GM23338 (cell line): ENCODE measurements at regions not wholly inside any gene's neighbourhood (a gene's known extent, or its start where the extent isn't known, plus 50 kb on each side); places are given as distances from the start of the nearest gene placed in this dataset.

Experiments
- ATAC-seq: fragments of 200-7000 bp; cut with Tn5 transposase; 3 replicates; pipeline ENCODE4 v1.9.1; 2020
- DNase-seq: peaks from one replicate; pipeline ENCODE4 v3.0.0-alpha.2; 2015; ENCODE audit warnings: low spot score
- H2AFZ ChIP-seq: fragments of 200-600 bp; sonication (generic); 2 replicates; pipeline ENCODE4 v1.8.0; 2016; ENCODE audit warnings: antibody characterized with exemption, mild to moderate bottlenecking, moderate library complexity
- H3F3A ChIP-seq: fragments of 200-600 bp; sonication (generic); replicated peaks from 2 replicates; pipeline ENCODE4 v1.8.0; 2017; ENCODE audit warnings: antibody characterized with exemption, mixed run types, low read depth
- H3K27ac ChIP-seq: fragments of 200-600 bp; sonication (generic); 2 replicates; pipeline ENCODE4 v1.6.1; 2016; ENCODE audit warnings: low read depth
- H3K27me3 ChIP-seq: fragments of 200-600 bp; sonication (generic); 2 replicates; pipeline ENCODE4 v1.8.0; 2016; ENCODE audit warnings: mild to moderate bottlenecking, mixed run types, moderate library complexity; ENCODE audit not compliant: insufficient read depth
- H3K36me3 ChIP-seq: fragments of 200-600 bp; sonication (generic); 2 replicates; pipeline ENCODE4 v1.8.0; 2016; ENCODE audit warnings: mild to moderate bottlenecking; ENCODE audit not compliant: insufficient read depth
- H3K4me1 ChIP-seq: fragments of 200-600 bp; sonication (generic); 2 replicates; pipeline ENCODE4 v1.8.0; 2016; ENCODE audit warnings: mild to moderate bottlenecking, moderate library complexity; ENCODE audit not compliant: insufficient read depth
- H3K4me2 ChIP-seq: fragments of 200-600 bp; sonication (generic); 2 replicates; pipeline ENCODE4 v1.7.1; 2017; ENCODE audit warnings: mixed run types
- H3K4me3 ChIP-seq: fragments of 200-600 bp; sonication (generic); 2 replicates; pipeline ENCODE4 v1.6.1; 2016; ENCODE audit warnings: mixed run types
- H3K79me2 ChIP-seq: fragments of 200-600 bp; sonication (generic); replicated peaks from 2 replicates; pipeline ENCODE4 v1.8.0; 2017; ENCODE audit warnings: mild to moderate bottlenecking; ENCODE audit not compliant: insufficient read depth
- H3K9me2 ChIP-seq: fragments of 200-600 bp; sonication (generic); 2 replicates; pipeline ENCODE4 v1.8.0; 2017; ENCODE audit not compliant: insufficient read depth
- H4K20me1 ChIP-seq: fragments of 200-600 bp; sonication (generic); replicated peaks from 2 replicates; pipeline ENCODE4 v1.8.0; 2017; ENCODE audit warnings: mild to moderate bottlenecking; ENCODE audit not compliant: insufficient read depth
- H3K27ac Mint-ChIP-seq: 2 replicates; pipeline ENCODE4 v1.8.0; 2020; ENCODE audit warnings: inconsistent platforms, mild to moderate bottlenecking, moderate library complexity, mixed read lengths
- H3K27me3 Mint-ChIP-seq: 3 replicates; pipeline ENCODE4 v1.8.0; 2022; ENCODE audit warnings: low read depth, mild to moderate bottlenecking, moderate library complexity, mixed read lengths, inconsistent platforms; ENCODE audit not compliant: insufficient read depth, poor library complexity
- H3K36me3 Mint-ChIP-seq: 3 replicates; pipeline ENCODE4 v1.8.0; 2021; ENCODE audit warnings: low read depth, mild to moderate bottlenecking, inconsistent platforms, moderate library complexity, mixed read lengths
- H3K4me1 Mint-ChIP-seq: 3 replicates; pipeline ENCODE4 v1.8.0; 2020; ENCODE audit warnings: mild to moderate bottlenecking, inconsistent platforms, mixed read lengths
- H3K4me3 Mint-ChIP-seq: 3 replicates; pipeline ENCODE4 v1.8.0; 2021; ENCODE audit warnings: moderate library complexity, mild to moderate bottlenecking, inconsistent platforms, mixed read lengths
- H3K9me3 Mint-ChIP-seq: 3 replicates; pipeline ENCODE4 v1.8.0; 2020; ENCODE audit warnings: moderate library complexity, mild to moderate bottlenecking, inconsistent platforms, mixed read lengths
- CTCF ChIP-seq, 2 experiments: fragments of 200-600 bp in 1 of 2; sonication (generic) in 1 of 2; conservative IDR thresholded peaks; 2 replicates each; pipeline versions ENCODE4 v1.5.1 to v1.6.1; 2016 to 2017; ENCODE audit warnings: antibody characterized with exemption in 2 of 2, low read depth in 2 of 2, mild to moderate bottlenecking in 2 of 2, moderate library complexity in 1 of 2
- EZH2 ChIP-seq: fragments of 200-600 bp; sonication (generic); IDR thresholded peaks from one replicate; pipeline ENCODE4 v1.8.0; 2017; ENCODE audit warnings: antibody characterized with exemption, mild to moderate bottlenecking, low read depth; ENCODE audit not compliant: unreplicated experiment
- EZH2phosphoT487 ChIP-seq: fragments of 200-600 bp; sonication (generic); IDR thresholded peaks from one replicate; pipeline ENCODE4 v1.8.1; 2018; ENCODE audit warnings: antibody characterized with exemption; ENCODE audit not compliant: unreplicated experiment
- JUNB ChIP-seq: IDR thresholded peaks from one replicate; pipeline ENCODE4 v1.6.1; 2016; ENCODE audit warnings: antibody characterized with exemption; ENCODE audit not compliant: unreplicated experiment
- NANOG ChIP-seq: IDR thresholded peaks from 2 replicates; pipeline ENCODE4 v1.6.1; 2016; ENCODE audit warnings: antibody characterized with exemption, borderline replicate concordance
- REST ChIP-seq: IDR thresholded peaks from one replicate; pipeline ENCODE4 v1.6.1; 2018; ENCODE audit warnings: antibody characterized with exemption; ENCODE audit not compliant: unreplicated experiment
- STAT1 ChIP-seq: IDR thresholded peaks from one replicate; pipeline ENCODE4 v1.6.1; 2016; ENCODE audit warnings: antibody characterized with exemption; ENCODE audit not compliant: unreplicated experiment
- ZNF114 ChIP-seq: fragments of 250-450 bp; sonication (Bioruptor Pico); IDR thresholded peaks from 2 replicates; pipeline ENCODE4 v1.5.0; 2020; ENCODE audit warnings: mild to moderate bottlenecking, moderate library complexity
- ZNF462 ChIP-seq: fragments of 250-450 bp; sonication (Bioruptor Pico); IDR thresholded peaks from 2 replicates; pipeline ENCODE4 v1.5.0; 2020; ENCODE audit warnings: mild to moderate bottlenecking, moderate library complexity

- Histone ChIP-seq H3K27me3 (peaks cover 26% of the 10 kb centered on the region), H3K4me2 (no peak overlapping the region), H3K4me1 (no peaks in the 10 kb centered on the region; the same call in 1 of the 2 replicates), H2AFZ (no peak overlapping the region), H4K20me1 (no peaks in the 10 kb centered on the region), H3K36me3 (no peaks in the 10 kb centered on the region), H3K4me3 (no peak overlapping the region), H3F3A (0 out of 2 replicates have a peak, but pooled peaks cover 5% of the 10 kb centered on the region), H3K9me2 (no peaks in the 10 kb centered on the region), H3K79me2 (no peaks in the 10 kb centered on the region), H3K27ac (no peak overlapping the region)
- peaks cover 16% of the 10 kb centered on the region for H3K27me3 Mint-ChIP-seq
- no peaks in the 10 kb centered on the region for H3K9me3 Mint-ChIP-seq
- no peaks in the 10 kb centered on the region for H3K36me3 Mint-ChIP-seq
- no peak overlapping the region for H3K4me3 Mint-ChIP-seq
- DNase-seq (peak; percentile 61), ATAC-seq (peak; percentile 76)
- peaks cover 7% of the 10 kb centered on the region for H3K4me1 Mint-ChIP-seq
- no peak overlapping the region for H3K27ac Mint-ChIP-seq
- TF ChIP-seq CTCF (conservative IDR thresholded peaks at IDR 0.05; ENCODE audit: low read depth in 2 of 2) (peak; percentile 20 to 38; a peak in 3 of 4 replicates), JUNB (no peak), STAT1 (no peak)
Measured at GRCh38 chr15:31442699-31443111, 116.1 kb downstream of the KLF13 start.

GRCh38 chr15:31444844-31445243, 118.2 kb downstream of the KLF13 start:
- H3K27me3 Mint-ChIP-seq: peaks cover 14% of the 10 kb centered on the region
- no peaks in the 10 kb centered on the region for H3K36me3 Mint-ChIP-seq
- TF ChIP-seq JUNB (no peak), NANOG (no peak), ZNF462 (CRISPR knock-in tag) (no peak), EZH2 (no peak), EZH2phosphoT487 (no peak), STAT1 (no peak), ZNF114 (no peak), REST (no peak)

More at GRCh38 chr15:31444844-31445243, 118.2 kb downstream of the KLF13 start:
- Histone ChIP-seq H3K4me2 (no peak overlapping the region), H3K9me2 (0 out of 2 replicates have a peak, but pooled peaks cover 5% of the 10 kb centered on the region), H3K27ac (no peak overlapping the region), H3K4me3 (no peak overlapping the region), H3K4me1 (no peaks in the 10 kb centered on the region; the same call in 1 of the 2 replicates), H4K20me1 (no peaks in the 10 kb centered on the region), H3K79me2 (no peaks in the 10 kb centered on the region), H3F3A (0 out of 2 replicates have a peak, but pooled peaks cover 5% of the 10 kb centered on the region), H3K36me3 (no peaks in the 10 kb centered on the region), H2AFZ (no peak overlapping the region), H3K27me3 (peaks cover 23% of the 10 kb centered on the region)
- ATAC-seq: no peak
- no peak for DNase-seq
- no peak overlapping the region for H3K27ac Mint-ChIP-seq
- H3K9me3 Mint-ChIP-seq: no peaks in the 10 kb centered on the region
- H3K4me3 Mint-ChIP-seq: no peak overlapping the region
- peaks cover 7% of the 10 kb centered on the region for H3K4me1 Mint-ChIP-seq
